DOHH2 (cell line): ENCODE measurements at regions not wholly inside any gene's neighbourhood (a gene's known extent, or its start where the extent isn't known, plus 50 kb on each side); places are given as distances from the start of the nearest gene placed in this dataset.

Experiments
- H3F3A ChIP-seq: fragments of 200-600 bp; sonication (generic), shearing (Covaris generic); 2 replicates; pipeline ENCODE4 v1.6.0; 2016; ENCODE audit warnings: antibody characterized with exemption, mild to moderate bottlenecking; ENCODE audit not compliant: control insufficient read depth, insufficient read depth
- H3K27ac ChIP-seq: fragments of 200-600 bp; sonication (generic); 2 replicates; pipeline ENCODE4 v1.5.1; 2014; ENCODE audit warnings: low read depth, mild to moderate bottlenecking, low read length, moderate library complexity
- H3K27me3 ChIP-seq: fragments of 200-600 bp; sonication (generic); 2 replicates; pipeline ENCODE4 v1.6.1; 2014; ENCODE audit warnings: mild to moderate bottlenecking, low read length, mixed read lengths; ENCODE audit not compliant: control insufficient read depth
- H3K36me3 ChIP-seq: fragments of 200-600 bp; sonication (generic); 2 replicates; pipeline ENCODE4 v1.6.1; 2014; ENCODE audit warnings: mild to moderate bottlenecking, low read length, moderate library complexity, mixed read lengths; ENCODE audit not compliant: control insufficient read depth
- H3K4me1 ChIP-seq: fragments of 200-600 bp; sonication (generic); 2 replicates; pipeline ENCODE4 v1.6.1; 2014; ENCODE audit warnings: mild to moderate bottlenecking, low read length, mixed read lengths; ENCODE audit not compliant: control insufficient read depth
- H3K4me2 ChIP-seq: fragments of 200-600 bp; sonication (generic); 2 replicates; pipeline ENCODE4 v1.6.0; 2014; ENCODE audit warnings: mild to moderate bottlenecking, low read length, moderate library complexity
- H3K4me3 ChIP-seq: fragments of 200-600 bp; sonication (generic); 2 replicates; pipeline ENCODE4 v1.5.1; 2014; ENCODE audit warnings: mild to moderate bottlenecking, low read length, mixed read lengths
- H3K79me2 ChIP-seq: fragments of 200-600 bp; sonication (generic); 2 replicates; pipeline ENCODE4 v1.6.1; 2014; ENCODE audit warnings: mild to moderate bottlenecking, low read length, mixed read lengths; ENCODE audit not compliant: control insufficient read depth
- H3K9me2 ChIP-seq: fragments of 200-600 bp; sonication (generic); replicated peaks from 2 replicates; pipeline ENCODE4 v1.6.1; 2014; ENCODE audit warnings: mild to moderate bottlenecking, low read length, mixed read lengths; ENCODE audit not compliant: control insufficient read depth
- H3K9me3 ChIP-seq: fragments of 200-600 bp; sonication (generic); 2 replicates; pipeline ENCODE4 v1.6.1; 2014; ENCODE audit warnings: antibody characterized with exemption, low read length, mixed read lengths; ENCODE audit not compliant: control insufficient read depth, insufficient read depth
- H4K20me1 ChIP-seq: fragments of 200-600 bp; sonication (generic); 2 replicates; pipeline ENCODE4 v1.6.0; 2014; ENCODE audit warnings: low read depth, mild to moderate bottlenecking, antibody characterized with exemption, low read length, moderate library complexity; ENCODE audit not compliant: control insufficient read depth, insufficient read depth
- CTCF ChIP-seq: fragments of 200-600 bp; sonication (generic); IDR thresholded peaks from one replicate; pipeline ENCODE4 v1.5.1; 2014; ENCODE audit warnings: antibody characterized with exemption, mild to moderate bottlenecking, low read depth, low read length; ENCODE audit not compliant: poor library complexity, severe bottlenecking
- EZH2phosphoT487 ChIP-seq: fragments of 200-600 bp; sonication (generic); IDR thresholded peaks from 2 replicates; pipeline ENCODE4 v1.6.1; 2017; ENCODE audit warnings: borderline replicate concordance, mild to moderate bottlenecking, antibody characterized with exemption, low read length, moderate library complexity, mixed read lengths

- TF ChIP-seq CTCF = no peak
- TF ChIP-seq EZH2phosphoT487 = no peak
- H3K9me3 ChIP-seq = no peaks in the 10 kb centered on the region
- no peaks in the 10 kb centered on the region for H3K4me1 ChIP-seq
- H3K4me3 ChIP-seq = no peak overlapping the region
- no peak overlapping the region for H3K27ac ChIP-seq
- H3K4me2 ChIP-seq = no peak overlapping the region
- H3K27me3 ChIP-seq = no peaks in the 10 kb centered on the region
- no peaks in the 10 kb centered on the region for H3K9me2 ChIP-seq
- no peaks in the 10 kb centered on the region for H3K79me2 ChIP-seq
- H3K36me3 ChIP-seq = no peaks in the 10 kb centered on the region
- H3F3A ChIP-seq = no peaks in the 10 kb centered on the region
- no peaks in the 10 kb centered on the region for H4K20me1 ChIP-seq
Observed at GRCh38 chr5:35516271-35516670, 101.4 kb upstream of the SPEF2 start.

GRCh38 chr5:35513612-35514011 is 104.1 kb upstream of the SPEF2 start:
- Histone ChIP-seq H3K9me2 (no peaks in the 10 kb centered on the region), H3F3A (no peaks in the 10 kb centered on the region), H3K4me2 (no peak overlapping the region), H4K20me1 (no peaks in the 10 kb centered on the region), H3K36me3 (no peaks in the 10 kb centered on the region), H3K4me1 (no peaks in the 10 kb centered on the region), H3K27ac (no peak overlapping the region), H3K4me3 (no peak overlapping the region), H3K9me3 (no peaks in the 10 kb centered on the region), H3K79me2 (no peaks in the 10 kb centered on the region), H3K27me3 (no peaks in the 10 kb centered on the region)
- TF ChIP-seq CTCF (no peak), EZH2phosphoT487 (no peak)

GRCh38 chr5:35502206-35502605 is 115.5 kb upstream of the SPEF2 start:
- no peak overlapping the region for H3K27ac ChIP-seq
- no peak overlapping the region for H3K4me2 ChIP-seq
- H3K36me3 ChIP-seq = no peaks in the 10 kb centered on the region
- no peaks in the 10 kb centered on the region for H3K4me1 ChIP-seq
- no peaks in the 10 kb centered on the region for H3F3A ChIP-seq
- no peaks in the 10 kb centered on the region for H3K9me3 ChIP-seq
- no peaks in the 10 kb centered on the region for H3K79me2 ChIP-seq
- TF ChIP-seq EZH2phosphoT487 (no peak), CTCF (no peak)
- H3K4me3 ChIP-seq = no peak overlapping the region
- no peaks in the 10 kb centered on the region for H3K27me3 ChIP-seq
- no peaks in the 10 kb centered on the region for H3K9me2 ChIP-seq
- H4K20me1 ChIP-seq = no peaks in the 10 kb centered on the region

- H4K20me1 ChIP-seq = no peaks in the 10 kb centered on the region
- TF ChIP-seq EZH2phosphoT487 (no peak), CTCF (no peak)
- H3K4me3 ChIP-seq = no peak overlapping the region
- no peaks in the 10 kb centered on the region for H3K36me3 ChIP-seq
- no peaks in the 10 kb centered on the region for H3K79me2 ChIP-seq
- H3F3A ChIP-seq = no peaks in the 10 kb centered on the region
- H3K27me3 ChIP-seq = no peaks in the 10 kb centered on the region
- H3K9me2 ChIP-seq = no peaks in the 10 kb centered on the region
- no peaks in the 10 kb centered on the region for H3K4me1 ChIP-seq
- H3K27ac ChIP-seq = no peak overlapping the region
- no peak overlapping the region for H3K4me2 ChIP-seq
- no peaks in the 10 kb centered on the region for H3K9me3 ChIP-seq
Observed at GRCh38 chr5:35488791-35489190, 128.9 kb upstream of the SPEF2 start.
